HEK293 (cell line): ENCODE measurements at regions not wholly inside any gene's neighbourhood (a gene's known extent, or its start where the extent isn't known, plus 50 kb on each side); places are given as distances from the start of the nearest gene placed in this dataset.
A peak's percentile ranks its signal among the peaks of the same experiment; 100 is the strongest.

ENCODE experiments used
- CTCF ChIA-PET: fragments of 350-600 bp; formaldehyde crosslinking; extraction: SDS; loops from one replicate; lab custom pipeline; 2021; ENCODE audit warnings: antibody characterized with exemption; lab: Yijun Ruan, JAX
- POLR2A ChIA-PET: fragments of 300-600 bp; formaldehyde crosslinking; extraction: SDS; loops from one replicate; lab custom pipeline; 2020; ENCODE audit warnings: antibody characterized with exemption, inconsistent platforms; lab: Yijun Ruan, JAX
- H3K27ac ChIP-seq: fragments of 200-500 bp; sonication (Bioruptor generic); 2 replicates; pipeline ENCODE4 v1.5.1; 2014; ENCODE audit warnings: low read depth, low read length, control low read depth, inconsistent platforms; ENCODE audit errors: extremely low read depth
- H3K36me3 ChIP-seq, 2 experiments: fragments of 200-500 bp in 1 of 2; sonication (Bioruptor generic) in 1 of 2; 1 replicate in 1 of 2; 2 replicates in 1 of 2; pipeline ENCODE4 v1.5.1; 2014 to 2017; ENCODE audit warnings: inconsistent platforms in 2 of 2, low read length in 2 of 2; ENCODE audit not compliant: control insufficient read depth in 2 of 2, insufficient read depth in 1 of 2
- H3K4me1 ChIP-seq: fragments of 200-500 bp; sonication (Bioruptor generic); 2 replicates; pipeline ENCODE4 v1.5.1; 2014; ENCODE audit warnings: mild to moderate bottlenecking, low read length, inconsistent platforms; ENCODE audit not compliant: control insufficient read depth, insufficient read depth
- H3K4me3 ChIP-seq: 2 replicates; pipeline ENCODE4 v1.5.1; 2011; ENCODE audit warnings: low read depth, mild to moderate bottlenecking, control low read depth, low read length, moderate library complexity
- H3K9me3 ChIP-seq: fragments of 200-500 bp; sonication (Bioruptor generic); 2 replicates; pipeline ENCODE4 v1.5.1; 2014; ENCODE audit warnings: low read depth, low read length, inconsistent platforms; ENCODE audit not compliant: control insufficient read depth, insufficient read depth
- ELK4 ChIP-seq: IDR thresholded peaks from 2 replicates; pipeline ENCODE4 v1.6.1; 2011; ENCODE audit warnings: mild to moderate bottlenecking, low read depth, low read length, borderline replicate concordance
- FEZF1 ChIP-seq: fragments of 450-650 bp; formaldehyde crosslinking; IDR thresholded peaks from 2 replicates; pipeline ENCODE4 v1.5.1; 2016; ENCODE audit warnings: missing biosample characterization, missing genetic modification characterization
- GFI1B ChIP-seq: fragments of 450-650 bp; formaldehyde crosslinking; IDR thresholded peaks from 2 replicates; pipeline ENCODE4 v1.5.1; 2016; ENCODE audit warnings: missing biosample characterization, missing genetic modification characterization
- GLIS2 ChIP-seq: fragments of 450-650 bp; formaldehyde crosslinking; IDR thresholded peaks from 2 replicates; pipeline ENCODE4 v1.5.1; 2016; ENCODE audit warnings: missing biosample characterization, missing genetic modification characterization
- MZF1 ChIP-seq: fragments of 450-650 bp; formaldehyde crosslinking; IDR thresholded peaks from 2 replicates; pipeline ENCODE4 v1.5.1; 2017; ENCODE audit warnings: missing biosample characterization, missing genetic modification characterization, borderline replicate concordance
- PRDM6 ChIP-seq: fragments of 450-650 bp; formaldehyde crosslinking; IDR thresholded peaks from 2 replicates; pipeline ENCODE4 v1.5.1; 2017; ENCODE audit warnings: missing biosample characterization, missing genetic modification characterization
- REST ChIP-seq: fragments of 450-650 bp; formaldehyde crosslinking; IDR thresholded peaks from 2 replicates; pipeline ENCODE4 v1.5.1; 2016; ENCODE audit warnings: missing biosample characterization, missing genetic modification characterization
- SETDB1 ChIP-seq: IDR thresholded peaks from one replicate; pipeline ENCODE4 v1.6.1; 2017; ENCODE audit warnings: mild to moderate bottlenecking, low read length, moderate library complexity, mixed read lengths; ENCODE audit not compliant: insufficient read length
- SP3 ChIP-seq: fragments of 450-650 bp; formaldehyde crosslinking; IDR thresholded peaks from 2 replicates; pipeline ENCODE4 v1.5.1; 2016; ENCODE audit warnings: missing biosample characterization, missing genetic modification characterization
- ZBTB7A ChIP-seq: fragments of 450-650 bp; formaldehyde crosslinking; IDR thresholded peaks from 2 replicates; pipeline ENCODE4 v1.5.1; 2016; ENCODE audit warnings: low read depth, missing biosample characterization, missing genetic modification characterization
- ZNF214 ChIP-seq: fragments of 450-650 bp; formaldehyde crosslinking; IDR thresholded peaks from 2 replicates; pipeline ENCODE4 v1.5.1; 2017; ENCODE audit warnings: missing biosample characterization, mild to moderate bottlenecking, missing genetic modification characterization, borderline replicate concordance
- ZNF223 ChIP-seq: fragments of 450-650 bp; formaldehyde crosslinking; IDR thresholded peaks from 2 replicates; pipeline ENCODE4 v1.5.1; 2016; ENCODE audit warnings: missing biosample characterization, missing genetic modification characterization
- ZNF354C ChIP-seq: fragments of 450-650 bp; formaldehyde crosslinking; IDR thresholded peaks from 2 replicates; pipeline ENCODE4 v1.5.1; 2016; ENCODE audit warnings: missing biosample characterization, missing genetic modification characterization, low read depth, borderline replicate concordance
- ZNF366 ChIP-seq: fragments of 450-650 bp; formaldehyde crosslinking; conservative IDR thresholded peaks from 2 replicates; pipeline ENCODE4 v1.5.1; 2016; ENCODE audit warnings: missing biosample characterization, missing genetic modification characterization
- ZNF398 ChIP-seq: fragments of 450-650 bp; formaldehyde crosslinking; IDR thresholded peaks from 2 replicates; pipeline ENCODE4 v1.5.1; 2017; ENCODE audit warnings: missing biosample characterization, missing genetic modification characterization
- ZNF473 ChIP-seq: fragments of 450-650 bp; formaldehyde crosslinking; IDR thresholded peaks from 2 replicates; pipeline ENCODE4 v1.5.1; 2017; ENCODE audit warnings: missing biosample characterization, missing genetic modification characterization
- ZNF48 ChIP-seq: fragments of 450-650 bp; formaldehyde crosslinking; IDR thresholded peaks from 2 replicates; pipeline ENCODE4 v1.5.1; 2016; ENCODE audit warnings: missing biosample characterization, missing genetic modification characterization
- ZNF501 ChIP-seq: fragments of 450-650 bp; formaldehyde crosslinking; IDR thresholded peaks from 2 replicates; pipeline ENCODE4 v1.5.1; 2016; ENCODE audit warnings: missing biosample characterization, missing genetic modification characterization
- ZNF513 ChIP-seq: fragments of 450-650 bp; IDR thresholded peaks from 2 replicates; pipeline ENCODE4 v1.5.1; 2018; ENCODE audit warnings: missing biosample characterization, missing genetic modification characterization
- ZNF544 ChIP-seq: fragments of 450-650 bp; formaldehyde crosslinking; IDR thresholded peaks from 2 replicates; pipeline ENCODE4 v1.5.0; 2017; ENCODE audit warnings: missing biosample characterization, missing genetic modification characterization
- ZNF704 ChIP-seq: fragments of 450-650 bp; formaldehyde crosslinking; IDR thresholded peaks from 2 replicates; pipeline ENCODE4 v1.5.1; 2016; ENCODE audit warnings: missing biosample characterization, missing genetic modification characterization

- ChIA-PET POLR2A (no interaction called here), CTCF (no interaction called here)
- H3K9me3 ChIP-seq: no peaks in the 10 kb centered on the region
- no peak for TF ChIP-seq ZNF501 (tag by site-specific recombination)
- TF ChIP-seq ZNF704: no peak
- no peak for TF ChIP-seq REST (tag by site-specific recombination)
- no peak for TF ChIP-seq MZF1 (tag by site-specific recombination)
- TF ChIP-seq GFI1B (tag by site-specific recombination): no peak
- TF ChIP-seq SETDB1: no peak
- TF ChIP-seq ZNF398 (tag by site-specific recombination): no peak
- TF ChIP-seq ZNF354C: no peak
- no peak for TF ChIP-seq PRDM6 (tag by site-specific recombination)
- TF ChIP-seq ZNF473: no peak
- no peak for TF ChIP-seq GLIS2
- no peak for TF ChIP-seq SP3
- no peak for TF ChIP-seq ZNF366 (tag by site-specific recombination)
- no peak for TF ChIP-seq ZNF223
- TF ChIP-seq ELK4: no peak
- no peak for TF ChIP-seq ZNF544
- TF ChIP-seq ZNF214 (tag by site-specific recombination): no peak
- no peak for TF ChIP-seq ZNF48 (tag by site-specific recombination)
- no peaks in the 10 kb centered on the region for H3K4me1 ChIP-seq
- H3K27ac ChIP-seq: no peak overlapping the region
- no peaks in the 10 kb centered on the region for H3K36me3 ChIP-seq
- H3K4me3 ChIP-seq: no peak overlapping the region
Measured at GRCh38 chr4:124183231-124183630, 529.3 kb downstream of the ANKRD50 start.

GRCh38 chr4:124183926-124184325 lies 528.6 kb downstream of the ANKRD50 start:
- no peak overlapping the region for H3K27ac ChIP-seq
- ChIA-PET POLR2A (no interaction called here), CTCF (no interaction called here)
- H3K36me3 ChIP-seq: no peaks in the 10 kb centered on the region
- no peaks in the 10 kb centered on the region for H3K9me3 ChIP-seq
- H3K4me3 ChIP-seq: no peak overlapping the region
- H3K4me1 ChIP-seq: no peaks in the 10 kb centered on the region
- TF ChIP-seq ZBTB7A (tag by site-specific recombination) (no peak), FEZF1 (tag by site-specific recombination) (0 out of 2 replicates have a peak, but pooled peaks have one; percentile 24), ZNF513 (no peak)
